Activated B cell treated with CpG ODN at 0.5 μM for 24 hours (primary cell): ENCODE measurements at regions not wholly inside any gene's neighbourhood (a gene's known extent, or its start where the extent isn't known, plus 50 kb on each side); places are given as distances from the start of the nearest gene placed in this dataset.

Experiments
- ATAC-seq: fragments of 200-7000 bp; cut with Tn5 transposase; one replicate; pipeline ENCODE4 v1.10.0; 2021; ENCODE audit warnings: low read depth, mild to moderate bottlenecking, moderate library complexity
- CTCF ChIA-PET: fragments of 350-600 bp; sonication (Branson Sonifier 250); formaldehyde crosslinking; loops from one replicate; lab custom pipeline; 2021; ENCODE audit warnings: antibody characterized with exemption; lab: Charles Lee
- POLR2A ChIA-PET: fragments of 350-600 bp; sonication (Branson Sonifier 250); formaldehyde crosslinking; loops from one replicate; lab custom pipeline; 2021; ENCODE audit warnings: antibody characterized with exemption; lab: Charles Lee
- DNase-seq: peaks from one replicate; pipeline ENCODE4 v3.0.0; 2022
- H3K27ac Mint-ChIP-seq: one replicate; pipeline ENCODE4 v1.8.0; 2020; ENCODE audit warnings: mixed read lengths
- H3K27me3 Mint-ChIP-seq: one replicate; pipeline ENCODE4 v1.8.0; 2021; ENCODE audit warnings: mixed read lengths
- H3K36me3 Mint-ChIP-seq: one replicate; pipeline ENCODE4 v1.8.0; 2021; ENCODE audit warnings: low read depth, mixed read lengths
- H3K4me1 Mint-ChIP-seq: one replicate; pipeline ENCODE4 v1.8.0; 2021; ENCODE audit warnings: mixed read lengths
- H3K4me3 Mint-ChIP-seq: one replicate; pipeline ENCODE4 v1.8.0; 2020; ENCODE audit warnings: mild to moderate bottlenecking, mixed read lengths
- H3K9me3 Mint-ChIP-seq: one replicate; pipeline ENCODE4 v1.8.0; 2020; ENCODE audit warnings: mixed read lengths
- intact Hi-C: fragments of 100-400 bp; cut with micrococcal nuclease; formaldehyde crosslinking; loops from one replicate; pipeline ENCODE4 v1.15.1; 2024
- TF ChIP-seq, protein P1 (sequence below): fragments of 200-600 bp; IDR thresholded peaks from one replicate; pipeline ENCODE4 v1.8.0; 2022; ENCODE audit warnings: antibody characterized with exemption, mild to moderate bottlenecking

DNA sequence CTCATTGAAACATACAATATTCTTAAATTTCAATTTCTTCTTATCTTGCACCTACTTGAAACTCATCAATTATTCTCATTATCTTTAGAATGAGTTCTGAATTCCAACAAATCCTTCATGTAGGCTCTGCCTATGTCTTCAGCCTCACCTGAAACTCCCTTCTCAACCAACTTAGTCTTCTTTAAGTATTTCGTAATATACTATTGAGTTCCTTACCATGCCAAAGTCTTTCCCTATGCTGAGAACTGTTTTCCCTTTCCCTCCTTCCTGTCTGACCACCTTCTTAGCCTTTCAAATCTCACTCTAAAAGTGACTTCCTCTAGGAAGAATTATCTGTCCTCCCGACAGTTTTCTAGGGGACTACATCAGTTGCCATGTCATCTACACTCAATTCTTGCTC lies 50.9 kb upstream of the ZFAND5 start:
- no peak for ATAC-seq
- POLR2A ChIA-PET = no interaction called here
- H3K9me3 Mint-ChIP-seq = no peaks in the 10 kb centered on the region
- H3K4me3 Mint-ChIP-seq = no peak overlapping the region
- CTCF ChIA-PET = no interaction called here
- H3K27me3 Mint-ChIP-seq = no peaks in the 10 kb centered on the region
- H3K4me1 Mint-ChIP-seq = no peaks in the 10 kb centered on the region
- no peak for DNase-seq
- intact Hi-C loops = no loop called here
- H3K36me3 Mint-ChIP-seq = no peaks in the 10 kb centered on the region
- TF ChIP-seq, protein P1, sequence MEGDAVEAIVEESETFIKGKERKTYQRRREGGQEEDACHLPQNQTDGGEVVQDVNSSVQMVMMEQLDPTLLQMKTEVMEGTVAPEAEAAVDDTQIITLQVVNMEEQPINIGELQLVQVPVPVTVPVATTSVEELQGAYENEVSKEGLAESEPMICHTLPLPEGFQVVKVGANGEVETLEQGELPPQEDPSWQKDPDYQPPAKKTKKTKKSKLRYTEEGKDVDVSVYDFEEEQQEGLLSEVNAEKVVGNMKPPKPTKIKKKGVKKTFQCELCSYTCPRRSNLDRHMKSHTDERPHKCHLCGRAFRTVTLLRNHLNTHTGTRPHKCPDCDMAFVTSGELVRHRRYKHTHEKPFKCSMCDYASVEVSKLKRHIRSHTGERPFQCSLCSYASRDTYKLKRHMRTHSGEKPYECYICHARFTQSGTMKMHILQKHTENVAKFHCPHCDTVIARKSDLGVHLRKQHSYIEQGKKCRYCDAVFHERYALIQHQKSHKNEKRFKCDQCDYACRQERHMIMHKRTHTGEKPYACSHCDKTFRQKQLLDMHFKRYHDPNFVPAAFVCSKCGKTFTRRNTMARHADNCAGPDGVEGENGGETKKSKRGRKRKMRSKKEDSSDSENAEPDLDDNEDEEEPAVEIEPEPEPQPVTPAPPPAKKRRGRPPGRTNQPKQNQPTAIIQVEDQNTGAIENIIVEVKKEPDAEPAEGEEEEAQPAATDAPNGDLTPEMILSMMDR = no peak
- H3K27ac Mint-ChIP-seq = no peak overlapping the region

DNA sequence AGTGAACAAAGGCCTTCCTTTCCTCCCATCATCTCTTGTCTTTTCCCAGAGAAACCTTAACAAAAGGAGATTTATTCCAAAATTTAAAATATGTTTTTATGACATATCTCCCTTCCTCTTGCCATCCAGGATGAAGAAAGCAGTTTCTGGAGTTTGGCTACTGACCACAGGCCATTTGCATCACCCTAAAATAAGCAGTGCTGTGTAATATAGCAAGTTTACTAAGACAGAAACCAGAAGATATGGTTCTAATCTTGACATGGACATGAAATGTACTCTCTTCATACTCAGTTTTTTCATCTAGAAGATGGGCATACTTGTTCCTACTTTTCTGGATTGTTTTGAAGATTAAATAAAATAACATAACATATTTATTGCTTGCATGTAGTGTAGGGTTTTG lies 50.2 kb upstream of the ZFAND5 start:
- Mint-ChIP-seq H3K4me1 (no peaks in the 10 kb centered on the region), H3K4me3 (no peak overlapping the region), H3K27me3 (no peaks in the 10 kb centered on the region), H3K36me3 (no peaks in the 10 kb centered on the region), H3K27ac (no peak overlapping the region), H3K9me3 (no peaks in the 10 kb centered on the region)
- TF ChIP-seq, protein P1 = no peak
- DNase-seq (no peak), ATAC-seq (no peak)
- ChIA-PET POLR2A (no interaction called here), CTCF (no interaction called here)
- intact Hi-C loops = no loop called here
